GM21423 (cell line): ENCODE measurements at regions not wholly inside any gene's neighbourhood (a gene's known extent, or its start where the extent isn't known, plus 50 kb on each side); places are given as distances from the start of the nearest gene placed in this dataset.

Experiments
- ATAC-seq: cut with Tn5 transposase; IDR thresholded peaks from one replicate; pipeline ENCODE4 v1.9.1; 2021; ENCODE audit warnings: mild to moderate bottlenecking, moderate library complexity; ENCODE audit not compliant: unreplicated experiment

GRCh38 chr9:108386032-108386431 lies 469.8 kb downstream of the ACTL7B start:
- no peak for ATAC-seq

GRCh38 chr9:108383796-108384195 lies 472.0 kb downstream of the ACTL7B start:
- ATAC-seq: no peak

GRCh38 chr9:108382310-108382709 lies 473.5 kb downstream of the ACTL7B start:
- ATAC-seq: no peak

- ATAC-seq: no peak
These were observed 477.9 kb downstream of the ACTL7B start for GRCh38 chr9:108377881-108378280.

- no peak for ATAC-seq
These were observed 478.4 kb downstream of the ACTL7B start for GRCh38 chr9:108377382-108377781.

GRCh38 chr9:108376140-108376539 lies 479.6 kb downstream of the ACTL7B start:
- ATAC-seq: no peak

- no peak for ATAC-seq
These were observed 481.2 kb downstream of the ACTL7B start for GRCh38 chr9:108374626-108375025.

- ATAC-seq: no peak
These were observed 488.6 kb downstream of the ACTL7B start for GRCh38 chr9:108367188-108367587.

- ATAC-seq: no peak
These were observed 492.5 kb downstream of the ACTL7B start for GRCh38 chr9:108363311-108363710.

GRCh38 chr9:108360304-108360703 lies 495.5 kb downstream of the ACTL7B start:
- no peak for ATAC-seq

GRCh38 chr9:108356806-108357205 lies 499.0 kb downstream of the ACTL7B start:
- no peak for ATAC-seq

- ATAC-seq: no peak
These were observed 504.2 kb downstream of the ACTL7B start for GRCh38 chr9:108351571-108351970.

- no peak for ATAC-seq
These were observed 508.2 kb downstream of the ACTL7B start for GRCh38 chr9:108347463-108348188.

- no peak for ATAC-seq
These were observed 510.0 kb downstream of the ACTL7B start for GRCh38 chr9:108345826-108346225.

GRCh38 chr9:108339251-108339650 lies 516.5 kb downstream of the ACTL7B start:
- ATAC-seq: no peak

- ATAC-seq: no peak
These were observed 519.2 kb downstream of the ACTL7B start for GRCh38 chr9:108336575-108336974.

GRCh38 chr9:108333530-108333983 lies 522.2 kb downstream of the ACTL7B start:
- no peak for ATAC-seq

GRCh38 chr9:108331596-108331995 lies 524.2 kb downstream of the ACTL7B start:
- no peak for ATAC-seq

- ATAC-seq: no peak
These were observed 530.4 kb downstream of the ACTL7B start for GRCh38 chr9:108325406-108325805.

- ATAC-seq: no peak
These were observed 532.2 kb downstream of the ACTL7B start for GRCh38 chr9:108323615-108324014.

- ATAC-seq: no peak
These were observed 533.3 kb downstream of the ACTL7B start for GRCh38 chr9:108322326-108323098.

GRCh38 chr9:108316630-108317029 lies 539.2 kb downstream of the ACTL7B start:
- ATAC-seq: no peak
